T-helper 1 cell treated with Interleukin-12 subunit alpha and Interleukin-12 subunit beta and Interleukin-4 antibody, amounts not matched to agents 30 μg/mL and 1 μg/mL, for 36 hours (primary cell): ENCODE measurements at regions not wholly inside any gene's neighbourhood (a gene's known extent, or its start where the extent isn't known, plus 50 kb on each side); places are given as distances from the start of the nearest gene placed in this dataset.

Source experiments
- H3K27ac Mint-ChIP-seq: one replicate; pipeline ENCODE4 v1.8.0; 2021; ENCODE audit warnings: mild to moderate bottlenecking, mixed read lengths
- H3K27me3 Mint-ChIP-seq: one replicate; pipeline ENCODE4 v1.8.0; 2021; ENCODE audit warnings: low read depth, mixed read lengths
- H3K36me3 Mint-ChIP-seq: one replicate; pipeline ENCODE4 v1.8.0; 2021; ENCODE audit warnings: low read depth, mixed read lengths
- H3K4me1 Mint-ChIP-seq: one replicate; pipeline ENCODE4 v1.8.0; 2021; ENCODE audit warnings: low read depth, mixed read lengths
- H3K4me3 Mint-ChIP-seq: one replicate; pipeline ENCODE4 v1.8.0; 2021; ENCODE audit warnings: mild to moderate bottlenecking, moderate library complexity, mixed read lengths
- H3K9me3 Mint-ChIP-seq: one replicate; pipeline ENCODE4 v1.8.0; 2021; ENCODE audit warnings: mixed read lengths

DNA sequence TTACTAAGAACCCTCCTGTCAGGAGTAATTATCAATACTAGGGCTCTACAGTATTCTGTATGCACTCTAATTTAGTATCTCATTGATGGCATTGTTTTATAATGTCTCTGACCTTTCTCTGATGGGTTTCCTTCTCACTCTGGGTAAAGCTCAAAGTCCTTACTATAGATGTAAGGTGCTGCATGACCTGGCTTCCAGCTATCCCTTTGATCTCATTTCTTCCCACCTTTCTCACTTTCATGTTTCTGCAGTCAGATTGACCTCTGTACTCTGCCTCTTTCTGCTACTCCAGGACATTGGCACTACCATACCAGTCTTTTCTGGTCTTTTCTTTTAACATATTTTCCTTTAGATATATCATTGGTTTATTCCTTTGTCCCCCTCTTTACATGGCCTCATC is 2332.8 kb upstream of the C9orf72 start:
- H3K27me3 Mint-ChIP-seq: no peaks in the 10 kb centered on the region
- no peaks in the 10 kb centered on the region for H3K9me3 Mint-ChIP-seq
- no peaks in the 10 kb centered on the region for H3K36me3 Mint-ChIP-seq
- H3K4me1 Mint-ChIP-seq: no peaks in the 10 kb centered on the region
- H3K27ac Mint-ChIP-seq: no peak overlapping the region
- H3K4me3 Mint-ChIP-seq: no peak overlapping the region

DNA sequence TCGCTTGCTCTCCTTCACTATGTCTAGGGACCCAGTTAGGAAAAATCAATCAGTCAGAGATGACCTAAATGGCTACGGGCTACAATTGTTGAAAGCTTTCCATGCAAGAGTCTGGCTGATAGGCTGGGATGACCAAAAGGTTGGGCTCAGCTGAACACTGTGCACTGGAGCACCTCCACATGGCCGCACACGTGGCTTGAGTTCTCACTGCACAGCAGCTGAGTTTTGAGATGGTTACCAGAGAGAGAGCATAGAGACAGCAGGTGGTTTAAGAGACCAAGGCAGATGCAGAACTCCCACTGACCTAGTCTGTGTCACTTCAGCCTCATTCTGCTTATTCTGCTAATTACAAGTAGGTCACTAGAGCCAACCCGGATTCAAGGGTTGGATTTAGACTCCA is 2354.8 kb upstream of the C9orf72 start:
- Mint-ChIP-seq H3K4me3 (no peak overlapping the region), H3K27ac (no peak overlapping the region), H3K27me3 (no peaks in the 10 kb centered on the region)

DNA sequence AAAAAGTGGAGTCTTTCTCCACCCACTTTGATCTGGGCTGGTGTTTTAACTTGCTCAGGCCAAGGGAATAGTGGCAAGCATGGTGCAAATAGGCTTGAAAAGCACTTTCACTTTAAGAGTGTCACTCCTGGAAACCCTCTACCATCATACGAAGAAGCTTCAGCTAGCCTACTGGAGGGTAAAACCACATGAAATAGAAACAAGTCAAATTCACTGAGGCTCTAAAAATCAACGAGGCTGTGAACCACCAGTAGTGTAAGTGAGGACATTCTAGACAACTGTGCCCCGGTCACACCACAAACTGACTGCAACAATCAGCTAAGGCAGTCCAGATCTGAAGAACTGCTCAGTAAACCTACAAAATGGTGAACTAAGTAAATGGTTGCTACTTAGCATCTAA is 2366.3 kb upstream of the C9orf72 start:
- no peaks in the 10 kb centered on the region for H3K36me3 Mint-ChIP-seq
- H3K27ac Mint-ChIP-seq: no peak overlapping the region
- H3K4me1 Mint-ChIP-seq: no peaks in the 10 kb centered on the region
- no peak overlapping the region for H3K4me3 Mint-ChIP-seq
- peaks cover 30% of the 10 kb centered on the region for H3K9me3 Mint-ChIP-seq
- H3K27me3 Mint-ChIP-seq: no peaks in the 10 kb centered on the region

More for the DNA sequence above, 2354.8 kb upstream of the C9orf72 start:
- no peaks in the 10 kb centered on the region for H3K9me3 Mint-ChIP-seq
- no peaks in the 10 kb centered on the region for H3K36me3 Mint-ChIP-seq
- no peaks in the 10 kb centered on the region for H3K4me1 Mint-ChIP-seq

DNA sequence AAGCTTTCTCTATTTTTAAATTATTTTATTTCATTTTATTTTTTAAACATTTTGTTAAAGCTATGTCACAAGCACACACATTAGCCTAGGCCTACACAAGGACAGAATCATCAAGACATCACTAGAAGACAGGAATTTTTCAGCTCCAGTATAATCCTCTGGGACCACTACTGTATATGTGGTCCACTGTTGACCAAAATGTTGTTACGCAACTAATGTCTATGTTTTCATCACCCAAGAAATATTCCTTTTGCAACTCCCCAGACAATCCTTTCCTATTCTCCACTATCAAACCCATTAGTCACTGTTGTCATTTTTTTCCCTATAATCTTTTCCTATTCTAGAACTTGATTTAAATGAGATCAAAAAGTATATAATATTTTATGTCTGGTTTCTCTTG is 2371.7 kb upstream of the C9orf72 start:
- Mint-ChIP-seq H3K36me3 (no peaks in the 10 kb centered on the region), H3K27me3 (no peaks in the 10 kb centered on the region), H3K4me1 (no peaks in the 10 kb centered on the region), H3K4me3 (no peak overlapping the region), H3K27ac (no peak overlapping the region), H3K9me3 (peaks cover 3% of the 10 kb centered on the region)

DNA sequence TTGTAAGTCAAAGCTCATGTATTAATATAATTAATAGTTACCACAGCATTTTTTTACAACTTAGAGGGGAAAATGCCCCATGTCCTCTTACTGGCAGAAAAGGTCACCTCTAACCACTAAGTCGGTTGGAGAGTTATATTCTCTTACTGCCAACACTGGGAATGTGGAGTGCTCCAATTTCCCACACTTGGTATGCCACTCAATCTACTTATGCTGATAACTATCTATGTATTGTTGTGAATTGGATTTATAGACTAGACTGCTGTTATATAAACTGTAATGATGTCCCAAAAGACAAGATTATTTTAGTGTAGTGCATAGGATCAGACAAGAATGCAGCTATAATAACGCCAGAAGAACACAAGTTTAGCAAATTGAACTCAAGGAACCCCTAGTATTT is 2385.2 kb upstream of the C9orf72 start:
- Mint-ChIP-seq H3K9me3 (no peaks in the 10 kb centered on the region), H3K4me1 (no peaks in the 10 kb centered on the region), H3K27me3 (no peaks in the 10 kb centered on the region), H3K36me3 (no peaks in the 10 kb centered on the region), H3K4me3 (no peak overlapping the region), H3K27ac (no peak overlapping the region)

DNA sequence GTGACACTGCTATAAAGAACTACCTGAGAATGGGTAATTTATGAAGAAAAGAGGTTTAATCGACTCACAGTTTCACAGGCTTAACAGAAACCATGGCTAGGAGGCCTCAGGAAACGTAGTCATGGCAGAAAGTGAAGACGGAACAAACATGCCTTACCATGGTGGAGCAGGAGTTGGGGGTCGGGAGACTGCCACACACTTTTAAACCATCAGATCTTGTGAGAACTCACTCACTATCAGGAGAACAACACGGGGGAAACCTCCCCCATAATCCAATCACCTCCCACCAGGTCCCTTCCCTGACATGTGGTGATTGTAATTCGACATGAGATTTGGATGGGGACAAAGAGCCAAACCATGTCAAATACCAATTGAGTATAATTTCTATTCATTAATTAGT is 2392.6 kb upstream of the C9orf72 start:
- Mint-ChIP-seq H3K36me3 (no peaks in the 10 kb centered on the region), H3K4me3 (no peak overlapping the region), H3K9me3 (peaks cover 9% of the 10 kb centered on the region), H3K4me1 (no peaks in the 10 kb centered on the region), H3K27ac (no peak overlapping the region), H3K27me3 (no peaks in the 10 kb centered on the region)

DNA sequence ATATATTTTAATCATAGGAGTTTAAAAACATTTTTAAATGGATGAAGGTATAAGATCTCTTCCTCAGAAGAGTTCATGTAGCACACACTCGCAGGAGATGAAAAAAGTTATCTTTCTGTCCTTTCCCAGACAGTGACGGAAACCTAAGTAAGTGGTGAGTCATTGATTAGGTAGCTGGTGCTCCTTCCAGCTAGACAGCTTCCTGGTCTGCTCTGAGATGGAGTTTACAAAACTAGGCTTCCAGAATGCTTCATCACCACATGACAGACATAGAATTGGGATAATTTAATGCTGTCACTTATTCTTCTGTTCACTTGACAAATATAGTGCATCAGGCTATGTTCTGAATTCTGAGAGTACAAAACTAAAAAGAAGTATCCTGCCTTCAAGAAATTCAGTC is 2393.0 kb upstream of the C9orf72 start:
- peaks cover 9% of the 10 kb centered on the region for H3K9me3 Mint-ChIP-seq
- H3K4me1 Mint-ChIP-seq: no peaks in the 10 kb centered on the region
- H3K4me3 Mint-ChIP-seq: no peak overlapping the region
- H3K27me3 Mint-ChIP-seq: no peaks in the 10 kb centered on the region
- no peaks in the 10 kb centered on the region for H3K36me3 Mint-ChIP-seq
- H3K27ac Mint-ChIP-seq: no peak overlapping the region

DNA sequence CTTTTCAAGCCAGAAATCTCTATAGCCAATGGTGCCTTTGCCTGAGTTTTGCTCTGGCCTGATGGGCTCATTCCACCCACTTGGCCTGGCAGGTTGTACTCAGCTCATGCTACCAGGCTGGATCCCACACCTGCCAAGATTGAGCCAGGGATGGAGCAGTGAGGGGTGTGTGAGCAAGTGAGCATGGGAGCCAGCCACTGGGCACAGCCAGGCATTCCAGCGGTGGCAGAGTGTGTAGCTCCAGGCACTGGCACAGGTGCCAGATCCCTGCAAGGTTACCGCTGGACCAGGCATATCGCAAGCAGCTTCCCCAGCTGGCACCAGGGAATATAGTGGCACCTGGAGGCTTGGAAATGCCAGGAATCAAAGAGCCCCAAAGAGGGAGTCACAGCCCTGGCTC is 2395.6 kb upstream of the C9orf72 start:
- Mint-ChIP-seq H3K4me1 (no peaks in the 10 kb centered on the region), H3K27me3 (no peaks in the 10 kb centered on the region), H3K9me3 (peaks cover 9% of the 10 kb centered on the region)

DNA sequence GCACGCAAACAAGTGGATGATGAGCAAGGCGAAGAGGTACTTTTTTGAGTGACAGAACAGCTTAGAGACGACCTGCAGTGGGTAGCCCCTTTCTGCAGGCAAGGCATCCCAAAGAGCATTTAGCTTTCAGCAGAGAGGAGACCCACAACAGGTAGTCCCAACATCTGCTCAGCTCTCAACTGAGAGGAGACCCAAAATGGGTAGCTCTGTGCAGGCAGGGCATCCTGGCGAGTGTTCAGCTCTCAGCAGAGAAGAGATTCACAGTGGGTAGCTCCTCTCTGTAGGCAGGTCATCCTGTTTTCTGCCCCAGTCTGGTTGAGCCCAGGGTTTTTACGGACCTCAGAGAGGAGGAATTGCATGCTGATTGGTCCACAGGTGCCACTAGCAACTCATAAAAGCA is 2396.1 kb upstream of the C9orf72 start:
- Mint-ChIP-seq H3K36me3 (no peaks in the 10 kb centered on the region), H3K4me3 (no peak overlapping the region), H3K4me1 (no peaks in the 10 kb centered on the region), H3K27ac (no peak overlapping the region), H3K27me3 (no peaks in the 10 kb centered on the region), H3K9me3 (peaks cover 9% of the 10 kb centered on the region)

More for the DNA sequence above, 2395.6 kb upstream of the C9orf72 start:
- H3K36me3 Mint-ChIP-seq: no peaks in the 10 kb centered on the region
- H3K27ac Mint-ChIP-seq: no peak overlapping the region
- H3K4me3 Mint-ChIP-seq: no peak overlapping the region

DNA sequence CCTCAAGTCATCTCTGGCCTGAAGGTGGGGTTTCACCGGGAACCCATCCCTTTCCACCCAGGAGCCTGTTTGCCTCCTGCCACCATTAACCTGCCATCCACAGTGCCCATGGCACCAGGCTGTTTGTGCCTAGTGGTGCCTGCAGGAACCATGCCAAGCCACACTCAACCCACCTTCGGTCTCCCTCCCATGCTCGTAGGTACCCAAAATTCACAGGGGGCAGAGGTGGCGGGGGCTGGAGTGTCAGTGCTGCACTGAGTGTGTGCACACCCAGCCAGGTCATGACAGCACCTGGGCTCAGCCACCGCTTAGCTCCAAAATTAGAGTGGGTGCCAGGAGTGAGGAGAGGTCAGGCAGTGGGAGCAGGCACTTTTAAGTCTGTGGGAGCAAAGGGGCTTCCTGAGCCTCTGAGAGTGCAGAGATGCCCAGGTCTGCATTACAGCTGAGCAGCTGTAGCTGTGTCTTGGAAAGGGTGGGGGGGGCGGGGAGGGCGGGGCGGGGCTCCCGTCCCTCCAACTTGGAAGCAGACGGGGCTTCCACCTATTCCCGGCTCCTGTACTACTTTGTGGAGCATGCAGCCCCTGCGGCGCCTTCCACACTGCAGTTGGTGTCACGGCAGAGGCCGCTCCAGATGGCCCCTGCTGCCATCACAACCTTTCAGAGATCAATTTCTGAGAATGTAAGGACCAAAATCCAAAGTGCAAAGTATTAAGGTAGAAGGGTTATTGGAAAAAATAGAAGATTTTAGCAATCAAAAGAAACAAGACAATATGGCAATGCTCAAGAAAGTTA is 2396.8 kb upstream of the C9orf72 start:
- Mint-ChIP-seq H3K36me3 (no peaks in the 10 kb centered on the region), H3K4me1 (no peaks in the 10 kb centered on the region), H3K27me3 (no peaks in the 10 kb centered on the region), H3K27ac (no peak overlapping the region), H3K4me3 (no peak overlapping the region), H3K9me3 (peaks cover 3% of the 10 kb centered on the region)

DNA sequence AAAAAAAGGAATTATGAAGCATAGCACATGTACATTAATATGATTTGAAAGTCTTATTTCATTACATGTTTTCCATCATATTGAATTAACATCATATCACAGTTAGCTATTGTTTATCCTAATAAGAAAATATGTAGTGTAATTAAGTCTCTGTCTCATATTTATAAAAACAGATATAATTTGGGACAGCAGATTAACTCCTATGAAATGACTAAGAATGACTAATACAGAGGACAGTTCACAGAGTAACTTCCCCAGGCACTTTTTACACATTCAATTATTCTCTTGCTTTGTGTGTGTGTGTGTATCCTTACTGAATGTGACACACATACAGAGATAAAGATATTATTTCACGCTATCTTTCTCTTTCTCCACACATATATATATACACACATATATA is 2400.9 kb upstream of the C9orf72 start:
- H3K36me3 Mint-ChIP-seq: no peaks in the 10 kb centered on the region
- no peaks in the 10 kb centered on the region for H3K9me3 Mint-ChIP-seq
- no peak overlapping the region for H3K27ac Mint-ChIP-seq
- H3K4me3 Mint-ChIP-seq: no peak overlapping the region
- H3K27me3 Mint-ChIP-seq: no peaks in the 10 kb centered on the region
- H3K4me1 Mint-ChIP-seq: no peaks in the 10 kb centered on the region

DNA sequence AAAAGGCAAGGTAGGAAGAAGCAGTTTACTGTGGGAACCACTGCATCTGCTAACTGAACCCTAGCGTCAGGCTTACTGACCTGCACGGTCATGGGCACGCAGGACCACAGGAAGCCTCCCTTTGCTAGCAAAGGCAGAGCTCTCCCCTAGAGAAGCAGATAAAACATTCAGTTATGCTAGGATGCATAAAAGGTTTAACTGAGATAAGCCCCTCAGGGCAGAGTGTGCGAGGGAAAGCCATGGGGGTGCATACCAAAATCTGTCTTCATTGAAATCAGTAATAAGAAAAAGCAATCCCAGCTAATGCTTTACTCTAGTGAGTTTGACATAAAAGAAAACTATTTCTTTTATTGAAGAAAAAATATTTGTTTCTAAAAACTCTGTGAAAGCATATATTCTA is 2403.7 kb upstream of the C9orf72 start:
- Mint-ChIP-seq H3K27ac (no peak overlapping the region), H3K4me3 (no peak overlapping the region), H3K4me1 (no peaks in the 10 kb centered on the region), H3K9me3 (no peaks in the 10 kb centered on the region), H3K27me3 (no peaks in the 10 kb centered on the region), H3K36me3 (no peaks in the 10 kb centered on the region)

DNA sequence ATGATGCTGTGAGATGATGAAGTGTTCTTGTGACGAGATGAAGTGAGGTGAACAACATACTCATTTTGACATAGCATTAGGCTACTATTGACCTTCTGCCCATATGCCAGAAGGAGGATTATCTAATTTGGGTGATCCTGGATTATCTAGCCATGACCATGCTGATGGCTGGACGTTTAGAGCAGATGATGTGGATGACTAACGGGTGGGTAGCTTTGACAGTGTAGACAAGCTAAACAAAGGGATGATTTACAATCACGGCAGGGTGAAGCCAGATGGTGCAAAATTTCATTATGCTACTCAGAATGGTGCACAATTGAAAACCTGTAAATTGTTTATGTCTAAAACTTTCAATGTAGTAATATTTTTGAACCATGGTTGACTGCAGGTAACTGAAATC is 2403.4 kb upstream of the ACO1 start:
- Mint-ChIP-seq H3K36me3 (no peaks in the 10 kb centered on the region), H3K9me3 (no peaks in the 10 kb centered on the region), H3K27ac (no peak overlapping the region), H3K4me1 (no peaks in the 10 kb centered on the region), H3K27me3 (no peaks in the 10 kb centered on the region), H3K4me3 (no peak overlapping the region)

DNA sequence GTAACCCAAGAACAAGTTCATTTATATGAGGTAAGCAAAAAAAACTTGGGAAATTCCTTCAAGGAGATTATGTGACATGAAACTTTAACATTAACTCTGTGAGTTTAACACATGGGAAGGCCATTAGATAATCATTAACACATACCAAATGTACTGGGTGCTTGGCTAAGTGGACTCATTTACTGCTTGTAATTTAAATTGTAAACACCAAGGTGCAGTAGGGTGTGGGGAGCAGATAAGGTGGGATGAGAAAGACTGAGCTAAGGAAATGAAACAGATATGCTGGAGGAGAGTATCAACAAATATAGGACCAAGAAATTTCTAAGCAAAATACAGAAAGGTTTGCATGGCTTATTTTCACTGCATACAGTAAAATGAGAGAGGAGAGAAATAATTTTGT is 2384.8 kb upstream of the ACO1 start:
- Mint-ChIP-seq H3K27me3 (no peaks in the 10 kb centered on the region), H3K4me3 (no peak overlapping the region), H3K27ac (no peak overlapping the region), H3K9me3 (peaks cover 9% of the 10 kb centered on the region), H3K36me3 (no peaks in the 10 kb centered on the region), H3K4me1 (no peaks in the 10 kb centered on the region)

DNA sequence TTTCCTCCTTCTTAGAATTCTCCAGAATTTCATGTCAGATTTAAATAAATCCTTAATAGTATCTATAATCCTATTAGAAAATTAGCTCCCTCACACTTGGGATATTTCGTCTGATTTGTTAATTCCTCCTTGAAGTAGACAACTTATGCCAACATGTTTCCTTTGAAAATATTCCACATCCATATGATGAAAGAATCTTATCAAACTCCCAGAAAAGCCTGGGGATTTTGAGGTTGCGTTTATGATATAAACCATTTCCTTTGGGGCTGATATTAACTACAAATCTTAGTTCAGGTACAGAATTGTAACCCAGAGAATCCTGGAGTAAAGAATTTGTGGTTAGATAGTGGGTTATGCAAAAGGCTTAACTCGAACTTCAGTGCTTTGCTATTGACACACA is 2373.8 kb upstream of the ACO1 start:
- Mint-ChIP-seq H3K36me3 (no peaks in the 10 kb centered on the region), H3K27ac (no peak overlapping the region), H3K4me3 (no peak overlapping the region), H3K4me1 (no peaks in the 10 kb centered on the region), H3K27me3 (no peaks in the 10 kb centered on the region), H3K9me3 (no peaks in the 10 kb centered on the region)

DNA sequence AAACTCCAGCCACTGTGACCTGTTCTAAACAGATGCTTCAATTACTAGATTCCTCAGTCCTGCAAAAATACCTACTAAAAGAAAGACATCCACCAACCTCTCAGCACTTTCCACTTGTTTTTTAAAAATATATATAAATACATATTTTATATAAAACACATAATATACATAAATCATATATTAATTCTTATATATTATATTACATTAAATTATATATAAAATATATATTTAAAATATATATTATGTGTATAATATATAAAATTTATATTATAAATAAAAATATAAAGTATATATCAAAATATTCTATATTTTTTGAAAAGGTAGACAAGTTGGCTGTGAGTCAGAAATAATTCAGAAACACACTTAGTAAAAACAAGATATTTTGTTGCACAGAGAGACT is 2371.8 kb upstream of the ACO1 start:
- no peaks in the 10 kb centered on the region for H3K27me3 Mint-ChIP-seq
- no peak overlapping the region for H3K27ac Mint-ChIP-seq
- H3K4me3 Mint-ChIP-seq: no peak overlapping the region
- H3K9me3 Mint-ChIP-seq: no peaks in the 10 kb centered on the region
- H3K36me3 Mint-ChIP-seq: no peaks in the 10 kb centered on the region
- H3K4me1 Mint-ChIP-seq: no peaks in the 10 kb centered on the region
